Mesenchymal stem cell (in vitro differentiated cells and primary cell): ENCODE measurements at regions not wholly inside any gene's neighbourhood (a gene's known extent, or its start where the extent isn't known, plus 50 kb on each side); places are given as distances from the start of the nearest gene placed in this dataset.

Experiments used
- DNase-seq: peaks from one replicate; pipeline ENCODE4 v3.0.0-alpha.2; 2013
- H2AFZ ChIP-seq: one replicate; pipeline ENCODE4 v1.6.1; 2013; ENCODE audit warnings: low read depth, mild to moderate bottlenecking, control low read depth, inconsistent platforms, low read length, moderate library complexity
- H2AK5ac ChIP-seq: 2 replicates; pipeline ENCODE4 v1.6.1; 2013; ENCODE audit warnings: low read length, moderate library complexity, mild to moderate bottlenecking, inconsistent platforms; ENCODE audit not compliant: severe bottlenecking
- H2BK120ac ChIP-seq: one replicate; pipeline ENCODE4 v1.6.1; 2013; ENCODE audit warnings: low read depth, mild to moderate bottlenecking, inconsistent platforms, low read length, moderate library complexity
- H2BK12ac ChIP-seq, 2 experiments: one replicate each; pipeline ENCODE4 v1.6.1; 2013; ENCODE audit warnings: inconsistent platforms in 2 of 2, low read length in 2 of 2, mild to moderate bottlenecking in 2 of 2, moderate library complexity in 2 of 2, control low read depth in 1 of 2
- H2BK15ac ChIP-seq: one replicate; pipeline ENCODE4 v1.6.1; 2013; ENCODE audit warnings: mild to moderate bottlenecking, low read depth, inconsistent platforms; ENCODE audit not compliant: poor library complexity, severe bottlenecking
- H2BK5ac ChIP-seq: 2 replicates; pipeline ENCODE4 v1.6.1; 2013; ENCODE audit warnings: low read depth, mild to moderate bottlenecking, low read length, control low read depth, inconsistent platforms; ENCODE audit not compliant: poor library complexity, severe bottlenecking
- H3K14ac ChIP-seq, 2 experiments: one replicate each; pipeline ENCODE4 v1.6.1; 2013; ENCODE audit warnings: inconsistent platforms in 2 of 2, low read length in 2 of 2, control low read depth in 1 of 2, mild to moderate bottlenecking in 1 of 2, moderate library complexity in 1 of 2
- H3K18ac ChIP-seq, 2 experiments: one replicate each; pipeline ENCODE4 v1.6.1; 2013; ENCODE audit warnings: inconsistent platforms in 2 of 2, low read length in 2 of 2, control low read depth in 1 of 2, low read depth in 1 of 2, mild to moderate bottlenecking in 1 of 2
- H3K23ac ChIP-seq, 2 experiments: one replicate each; pipeline ENCODE4 v1.6.1; 2013; ENCODE audit warnings: inconsistent platforms in 2 of 2, low read length in 2 of 2, mild to moderate bottlenecking in 2 of 2, moderate library complexity in 2 of 2, control low read depth in 1 of 2
- H3K27ac ChIP-seq: 2 replicates; pipeline ENCODE4 v1.5.1; 2013; ENCODE audit warnings: mild to moderate bottlenecking, moderate library complexity, low read length, control low read depth, inconsistent platforms; ENCODE audit not compliant: poor library complexity, severe bottlenecking
- H3K27me3 ChIP-seq, 2 experiments: 2 replicates each; pipeline versions ENCODE4 v1.6.1 to v1.7.0; 2013; ENCODE audit warnings: low read length in 2 of 2, mild to moderate bottlenecking in 2 of 2, moderate library complexity in 2 of 2, control low read depth in 1 of 2, inconsistent platforms in 1 of 2; ENCODE audit not compliant: control insufficient read depth in 1 of 2, insufficient read depth in 1 of 2
- H3K36me3 ChIP-seq, 2 experiments: 2 replicates each; pipeline versions ENCODE4 v1.6.1 to v1.7.0; 2013; ENCODE audit warnings: low read length in 2 of 2, control low read depth in 1 of 2, inconsistent platforms in 1 of 2, low read depth in 1 of 2, mild to moderate bottlenecking in 1 of 2; ENCODE audit not compliant: insufficient read depth in 2 of 2, control insufficient read depth in 1 of 2
- H3K4ac ChIP-seq, 2 experiments: one replicate each; pipeline ENCODE4 v1.6.1; 2013; ENCODE audit warnings: inconsistent platforms in 2 of 2, low read length in 2 of 2, mild to moderate bottlenecking in 2 of 2, moderate library complexity in 2 of 2, control low read depth in 1 of 2, low read depth in 1 of 2
- H3K4me1 ChIP-seq: 2 replicates; pipeline ENCODE4 v1.6.1; 2013; ENCODE audit warnings: low read depth, low read length, control low read depth; ENCODE audit not compliant: control insufficient read depth, insufficient read depth
- H3K4me2 ChIP-seq: 2 replicates; pipeline ENCODE4 v1.6.1; 2013; ENCODE audit warnings: low read length, mild to moderate bottlenecking, inconsistent platforms; ENCODE audit not compliant: poor library complexity, severe bottlenecking
- H3K4me3 ChIP-seq, 2 experiments: 2 replicates each; pipeline versions ENCODE4 v1.5.1 to v1.7.0; 2013; ENCODE audit warnings: low read length in 2 of 2, mild to moderate bottlenecking in 2 of 2, control low read depth in 1 of 2, low read depth in 1 of 2; ENCODE audit not compliant: insufficient read depth in 1 of 2
- H3K79me1 ChIP-seq: replicated peaks from 2 replicates; pipeline ENCODE4 v1.6.1; 2013; ENCODE audit warnings: mild to moderate bottlenecking, control low read depth, low read length, inconsistent platforms; ENCODE audit not compliant: poor library complexity, severe bottlenecking
- H3K9ac ChIP-seq: 2 replicates; pipeline ENCODE4 v1.7.0; 2013; ENCODE audit warnings: mild to moderate bottlenecking, low read length, moderate library complexity
- H3K9me3 ChIP-seq: 2 replicates; pipeline ENCODE4 v1.7.0; 2013; ENCODE audit warnings: mild to moderate bottlenecking, low read length; ENCODE audit not compliant: control insufficient read depth
- H4K8ac ChIP-seq: one replicate; pipeline ENCODE4 v1.6.1; 2013; ENCODE audit warnings: inconsistent platforms, mild to moderate bottlenecking, low read length, moderate library complexity
- H4K91ac ChIP-seq: one replicate; pipeline ENCODE4 v1.6.1; 2013; ENCODE audit warnings: mild to moderate bottlenecking, low read length, inconsistent platforms
- WGBS: methylation state at CpG from one replicate; pipeline ENCODE4 v1.1.7; 2013; ENCODE audit warnings: mixed read lengths; 5-methylcytosine and 5-hydroxymethylcytosine counted together

DNA sequence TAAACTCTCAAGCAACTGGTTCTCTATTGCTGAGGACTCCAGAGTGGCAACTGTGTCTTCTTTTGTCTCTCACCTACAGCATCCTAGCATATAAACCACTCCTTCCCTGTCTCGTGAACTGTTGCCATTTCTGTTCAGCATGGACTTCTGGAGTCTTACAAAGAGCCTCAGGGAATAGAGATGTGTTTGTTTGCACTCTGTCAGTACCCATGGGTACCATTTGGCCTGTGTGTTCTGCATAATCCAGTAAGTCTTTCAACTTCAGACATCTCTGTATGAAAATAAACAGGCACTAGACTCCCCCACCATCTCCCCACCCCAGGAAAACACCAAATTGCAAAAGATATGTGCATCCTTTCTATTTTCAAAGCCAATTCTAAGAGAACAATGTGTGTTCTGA lies 1351.6 kb upstream of the PABPC4L start:
- H3K18ac ChIP-seq: no peak overlapping the region
- H3K4me1 ChIP-seq: no peaks in the 10 kb centered on the region
- no peak overlapping the region for H3K9ac ChIP-seq
- no peak overlapping the region for H4K8ac ChIP-seq
- DNase-seq: no peak
- H2BK120ac ChIP-seq: no peak overlapping the region
- no peak overlapping the region for H4K91ac ChIP-seq
- H3K4me2 ChIP-seq: no peak overlapping the region
- H3K14ac ChIP-seq: no peak overlapping the region
- H2AFZ ChIP-seq: no peak overlapping the region
- no peak overlapping the region for H2AK5ac ChIP-seq
- H2BK5ac ChIP-seq: no peak overlapping the region
- no peak overlapping the region for H2BK15ac ChIP-seq
- no peaks in the 10 kb centered on the region for H3K36me3 ChIP-seq
- H3K27me3 ChIP-seq: no peaks in the 10 kb centered on the region
- H3K79me1 ChIP-seq: no peaks in the 10 kb centered on the region
- no peak overlapping the region for H2BK12ac ChIP-seq
- WGBS: no CpG with 5 or more reads among the region's 1 CpG
- no peaks in the 10 kb centered on the region for H3K9me3 ChIP-seq
- no peak overlapping the region for H3K4ac ChIP-seq
- no peak overlapping the region for H3K27ac ChIP-seq
- no peak overlapping the region for H3K23ac ChIP-seq
- no peak overlapping the region for H3K4me3 ChIP-seq

DNA sequence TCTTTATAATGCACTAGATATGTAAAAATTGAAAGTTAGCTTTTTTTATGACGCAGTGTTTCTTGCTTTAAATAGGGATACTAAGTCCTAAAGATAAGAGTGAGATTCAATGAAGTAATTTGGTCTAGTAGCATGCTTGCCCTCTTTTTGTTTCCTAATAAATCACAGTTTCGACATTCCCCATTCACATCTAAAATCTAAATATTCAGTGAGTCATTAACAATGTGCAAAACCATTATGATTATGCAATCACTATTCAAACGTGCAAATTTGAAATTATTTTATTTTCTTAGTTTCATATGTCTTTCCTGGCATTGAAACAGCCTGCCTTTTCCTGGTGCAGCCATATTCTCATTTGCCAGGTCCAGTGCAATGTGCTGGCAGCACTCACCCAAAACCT lies 1350.5 kb upstream of the PABPC4L start:
- Histone ChIP-seq H2BK5ac (no peak overlapping the region), H3K4me1 (no peaks in the 10 kb centered on the region), H2BK120ac (no peak overlapping the region), H3K27me3 (no peaks in the 10 kb centered on the region), H3K23ac (no peak overlapping the region), H4K91ac (no peak overlapping the region), H3K79me1 (no peaks in the 10 kb centered on the region), H4K8ac (no peak overlapping the region), H3K9me3 (no peaks in the 10 kb centered on the region), H2AK5ac (no peak overlapping the region), H2AFZ (no peak overlapping the region), H3K36me3 (no peaks in the 10 kb centered on the region), H3K9ac (no peak overlapping the region), H3K14ac (no peak overlapping the region), H3K4me2 (no peak overlapping the region), H2BK15ac (no peak overlapping the region), H2BK12ac (no peak overlapping the region), H3K27ac (no peak overlapping the region), H3K4me3 (no peak overlapping the region), H3K18ac (no peak overlapping the region), H3K4ac (no peak overlapping the region)
- DNase-seq: no peak
- WGBS: 82% methylated on average over 2 of the region's 3 CpGs

DNA sequence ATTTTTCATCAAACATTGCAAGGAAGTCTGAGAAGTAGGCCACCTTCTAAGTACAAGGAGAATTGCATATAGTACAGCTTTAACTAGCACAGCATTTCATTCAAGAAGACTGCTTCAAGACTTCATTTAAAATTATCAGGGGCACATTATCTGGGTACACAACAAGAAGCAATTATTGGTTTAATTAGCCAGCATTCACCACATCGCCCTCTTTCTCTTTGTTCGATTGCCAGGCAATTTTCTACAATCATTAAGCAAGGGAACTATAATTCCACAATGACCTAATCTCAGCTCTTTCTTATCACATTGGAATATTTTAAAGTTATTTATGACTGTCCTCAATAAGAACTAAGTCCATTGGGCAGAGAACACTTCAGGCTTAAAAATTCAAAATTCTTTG lies 1347.1 kb upstream of the PABPC4L start:
- H3K14ac ChIP-seq: no peak overlapping the region
- H3K36me3 ChIP-seq: no peaks in the 10 kb centered on the region
- no peaks in the 10 kb centered on the region for H3K9me3 ChIP-seq
- no peak overlapping the region for H2BK120ac ChIP-seq
- no peak overlapping the region for H3K4me2 ChIP-seq
- H2AFZ ChIP-seq: no peak overlapping the region
- H4K91ac ChIP-seq: no peak overlapping the region
- H3K79me1 ChIP-seq: no peaks in the 10 kb centered on the region
- no peak overlapping the region for H4K8ac ChIP-seq
- H3K9ac ChIP-seq: no peak overlapping the region
- no peak overlapping the region for H2BK5ac ChIP-seq
- no peak overlapping the region for H3K27ac ChIP-seq
- no peak overlapping the region for H3K23ac ChIP-seq
- no peak for DNase-seq
- no peak overlapping the region for H3K4me3 ChIP-seq
- H3K4me1 ChIP-seq: no peaks in the 10 kb centered on the region
- no peak overlapping the region for H2BK12ac ChIP-seq
- WGBS: 100% methylated on average over 2 of the region's 2 CpGs
- no peak overlapping the region for H3K18ac ChIP-seq
- H3K27me3 ChIP-seq: no peaks in the 10 kb centered on the region
- no peak overlapping the region for H3K4ac ChIP-seq
- H2AK5ac ChIP-seq: no peak overlapping the region
- H2BK15ac ChIP-seq: no peak overlapping the region

- H3K36me3 ChIP-seq: no peaks in the 10 kb centered on the region
- H2BK15ac ChIP-seq: no peak overlapping the region
- no peak overlapping the region for H2AK5ac ChIP-seq
- no peak overlapping the region for H3K9ac ChIP-seq
- H2AFZ ChIP-seq: no peak overlapping the region
- no peak overlapping the region for H4K91ac ChIP-seq
- no peaks in the 10 kb centered on the region for H3K79me1 ChIP-seq
- no peak overlapping the region for H3K4me3 ChIP-seq
- no peak overlapping the region for H3K27ac ChIP-seq
- H3K9me3 ChIP-seq: no peaks in the 10 kb centered on the region
- no peak overlapping the region for H2BK120ac ChIP-seq
- no peak overlapping the region for H3K4me2 ChIP-seq
- no peaks in the 10 kb centered on the region for H3K27me3 ChIP-seq
- no peak overlapping the region for H3K14ac ChIP-seq
- H3K4me1 ChIP-seq: no peaks in the 10 kb centered on the region
- H3K4ac ChIP-seq: no peak overlapping the region
- H2BK5ac ChIP-seq: no peak overlapping the region
- no peak overlapping the region for H4K8ac ChIP-seq
- WGBS: 100% methylated on average over 1 of the region's 1 CpG
- no peak overlapping the region for H3K18ac ChIP-seq
- no peak overlapping the region for H2BK12ac ChIP-seq
- no peak for DNase-seq
- H3K23ac ChIP-seq: no peak overlapping the region
These were observed 1344.2 kb upstream of the PABPC4L start for GRCh38 chr4:135545616-135546317.
